GM13976 (cell line): ENCODE measurements at regions not wholly inside any gene's neighbourhood (a gene's known extent, or its start where the extent isn't known, plus 50 kb on each side); places are given as distances from the start of the nearest gene placed in this dataset.

Experiments
- DNase-seq: peaks from one replicate; pipeline ENCODE4 v3.0.0; 2012; ENCODE audit warnings: low spot score
- in situ Hi-C: fragments of 300-500 bp; cut with MboI; formaldehyde crosslinking; loops from one replicate; pipeline ENCODE4 v1.12.0; 2022; ENCODE audit warnings: low sequenced_read_pairs, mixed read lengths, inconsistent platforms; ENCODE audit not compliant: unreplicated experiment
- TF ChIP-seq, protein P1 (sequence below): IDR thresholded peaks from 2 replicates; pipeline ENCODE4 v1.5.1; 2012; ENCODE audit warnings: borderline replicate concordance, mild to moderate bottlenecking; ENCODE audit not compliant: insufficient read depth; ENCODE audit errors: extremely low read depth, missing control alignments, control extremely low read depth

DNA sequence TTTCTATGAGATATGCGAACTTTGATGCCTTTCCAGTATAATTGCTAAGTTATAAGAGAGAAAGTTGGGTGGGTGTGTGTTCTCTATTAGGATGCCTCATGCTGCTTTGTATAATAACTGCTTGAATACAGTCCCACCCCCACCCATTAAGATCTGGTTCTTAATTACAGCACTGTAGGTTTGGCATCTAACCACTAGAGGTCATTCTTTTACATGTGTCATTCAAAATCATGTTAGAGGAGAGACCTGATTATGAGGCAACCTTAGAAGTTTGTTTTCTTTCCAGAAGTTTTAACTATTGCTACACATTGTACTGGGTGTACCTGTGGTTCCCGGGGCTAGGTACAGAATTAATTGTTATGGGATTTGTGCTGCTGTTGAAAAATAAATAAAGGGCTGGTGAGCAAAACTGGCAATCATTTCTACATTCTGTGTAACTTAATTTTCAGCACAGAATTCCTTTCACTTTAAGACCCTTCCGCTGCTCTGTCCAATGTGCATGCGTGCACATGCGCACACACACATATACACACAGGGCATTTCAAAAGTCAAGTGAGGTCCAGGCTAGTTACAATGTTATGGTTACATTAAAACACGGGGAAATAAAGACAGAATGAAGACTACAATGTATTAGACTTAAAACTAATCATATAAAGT lies 1156.3 kb downstream of the SORCS3 start:
- in situ Hi-C loops: no loop called here
- peak; percentile 24 for DNase-seq
- TF ChIP-seq, protein P1, sequence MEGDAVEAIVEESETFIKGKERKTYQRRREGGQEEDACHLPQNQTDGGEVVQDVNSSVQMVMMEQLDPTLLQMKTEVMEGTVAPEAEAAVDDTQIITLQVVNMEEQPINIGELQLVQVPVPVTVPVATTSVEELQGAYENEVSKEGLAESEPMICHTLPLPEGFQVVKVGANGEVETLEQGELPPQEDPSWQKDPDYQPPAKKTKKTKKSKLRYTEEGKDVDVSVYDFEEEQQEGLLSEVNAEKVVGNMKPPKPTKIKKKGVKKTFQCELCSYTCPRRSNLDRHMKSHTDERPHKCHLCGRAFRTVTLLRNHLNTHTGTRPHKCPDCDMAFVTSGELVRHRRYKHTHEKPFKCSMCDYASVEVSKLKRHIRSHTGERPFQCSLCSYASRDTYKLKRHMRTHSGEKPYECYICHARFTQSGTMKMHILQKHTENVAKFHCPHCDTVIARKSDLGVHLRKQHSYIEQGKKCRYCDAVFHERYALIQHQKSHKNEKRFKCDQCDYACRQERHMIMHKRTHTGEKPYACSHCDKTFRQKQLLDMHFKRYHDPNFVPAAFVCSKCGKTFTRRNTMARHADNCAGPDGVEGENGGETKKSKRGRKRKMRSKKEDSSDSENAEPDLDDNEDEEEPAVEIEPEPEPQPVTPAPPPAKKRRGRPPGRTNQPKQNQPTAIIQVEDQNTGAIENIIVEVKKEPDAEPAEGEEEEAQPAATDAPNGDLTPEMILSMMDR: peak; percentile 55

DNA sequence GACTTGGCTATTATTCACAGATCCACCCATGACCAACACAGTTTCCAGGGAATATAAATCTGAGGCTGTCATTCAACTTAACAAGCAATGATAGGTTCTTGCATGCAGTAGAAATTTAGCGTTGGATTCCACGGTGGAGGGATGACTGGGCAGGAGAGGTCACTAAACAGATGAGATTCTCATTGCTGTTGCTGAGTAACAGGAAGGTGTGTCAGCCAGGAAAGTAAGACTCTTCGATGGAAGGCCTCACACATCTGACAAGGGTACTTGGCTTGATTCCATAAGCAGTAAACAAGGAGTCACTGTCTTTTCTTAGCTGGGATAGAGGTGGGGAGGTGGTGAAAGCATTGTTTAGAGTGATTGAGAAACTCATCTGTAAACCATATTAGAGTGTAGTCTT lies 1152.0 kb downstream of the SORCS3 start:
- in situ Hi-C loops: no loop called here
- TF ChIP-seq, protein P1: no peak
- DNase-seq: no peak

DNA sequence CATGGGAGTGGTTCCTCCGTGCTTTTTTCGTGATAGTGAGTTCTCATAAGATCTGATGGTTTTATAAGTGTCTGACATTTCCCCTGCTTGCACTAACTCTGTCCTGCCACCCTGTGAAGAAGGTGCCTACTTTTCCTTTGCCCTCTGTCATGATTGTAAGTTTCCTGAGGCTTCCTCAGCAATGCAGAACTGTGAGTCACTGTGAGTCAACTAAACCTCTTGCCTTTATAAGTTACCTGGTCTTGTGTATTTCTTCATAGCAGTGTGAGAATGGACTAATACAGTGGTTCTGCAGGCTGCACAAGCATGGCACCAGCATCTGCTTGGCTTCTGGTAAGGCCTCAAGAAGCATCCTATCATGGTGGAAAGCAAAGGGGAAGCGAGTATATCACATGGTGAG lies 1144.6 kb downstream of the SORCS3 start:
- in situ Hi-C loops: no loop called here
- DNase-seq: no peak
- TF ChIP-seq, protein P1: no peak

DNA sequence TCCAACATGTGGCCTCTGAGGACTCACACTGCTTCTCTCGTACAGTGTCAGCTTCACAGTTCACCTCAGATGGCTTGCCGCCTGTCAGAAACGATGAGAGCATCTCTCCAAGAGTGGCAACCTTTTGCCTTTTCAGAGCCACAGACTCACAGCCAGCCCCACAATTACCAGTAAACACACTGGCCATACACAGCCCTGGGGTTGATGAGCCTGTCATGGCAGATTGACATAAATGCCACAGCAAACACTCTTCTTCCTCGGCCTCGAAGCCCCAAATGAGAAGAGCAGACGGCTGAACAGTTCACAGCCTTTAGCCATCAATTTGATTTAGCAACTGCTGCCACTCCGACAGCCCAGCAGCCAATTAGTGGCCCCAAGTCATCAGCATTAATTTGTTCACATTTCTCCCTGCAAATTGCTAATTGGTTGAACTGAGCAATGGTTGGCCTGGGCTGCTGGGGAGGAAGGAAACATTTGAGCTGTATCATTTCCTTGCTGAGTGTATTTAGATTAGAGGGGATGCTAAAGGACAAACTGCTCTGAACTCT lies 1142.9 kb downstream of the SORCS3 start:
- no peak for DNase-seq
- TF ChIP-seq, protein P1: no peak
- in situ Hi-C loops: no loop called here

DNA sequence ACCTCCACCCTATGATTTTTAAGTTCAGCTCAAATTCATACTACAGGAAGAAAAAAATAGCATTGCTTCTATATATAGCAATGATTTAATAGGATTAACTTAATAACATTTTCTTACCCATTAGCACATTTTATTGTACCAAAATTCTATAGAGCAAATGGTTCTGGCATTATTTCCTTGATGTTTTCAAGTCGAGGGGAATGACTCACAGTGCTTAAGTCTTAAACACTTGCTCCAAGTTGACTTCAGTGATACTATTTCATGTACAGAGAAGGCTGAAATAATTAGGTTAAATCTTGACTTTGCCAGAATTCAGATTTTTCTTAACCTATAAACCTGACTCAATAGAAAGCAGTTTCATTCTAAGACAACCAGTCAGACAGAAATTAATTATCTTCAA lies 1133.8 kb downstream of the SORCS3 start:
- in situ Hi-C loops: no loop called here
- no peak for DNase-seq
- TF ChIP-seq, protein P1: no peak

DNA sequence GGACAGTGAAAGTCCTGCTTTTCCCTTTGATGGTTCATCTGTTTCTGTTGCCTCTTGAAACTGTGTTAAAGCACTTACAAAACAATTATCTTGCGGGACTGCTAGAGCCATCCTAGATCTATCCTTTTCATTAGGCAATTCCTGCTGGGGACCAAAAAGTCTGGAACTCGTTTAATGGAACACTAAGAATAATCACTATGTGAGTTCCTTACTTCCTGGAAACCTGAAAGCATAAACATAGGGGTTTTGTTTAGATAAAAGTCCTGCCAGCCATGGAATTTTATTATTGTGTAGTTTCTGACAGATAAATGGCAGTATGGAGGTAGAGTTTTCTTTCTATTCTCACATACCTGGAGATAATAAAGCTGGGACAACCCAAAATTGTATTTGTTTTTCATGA lies 1133.3 kb downstream of the SORCS3 start:
- TF ChIP-seq, protein P1: no peak
- in situ Hi-C loops: no loop called here

More for the DNA sequence above, 1133.3 kb downstream of the SORCS3 start:
- no peak for DNase-seq
